WTC11 (cell line): ENCODE measurements at regions not wholly inside any gene's neighbourhood (a gene's known extent, or its start where the extent isn't known, plus 50 kb on each side); places are given as distances from the start of the nearest gene placed in this dataset.

Source experiments
- ATAC-seq: fragments of 200-7000 bp; cut with Tn5 transposase; 2 replicates; pipeline ENCODE4 v1.10.0; 2021; ENCODE audit warnings: mild to moderate bottlenecking, moderate library complexity
- CTCF ChIA-PET: fragments of 300-600 bp; sonication (Branson Sonifier 250); formaldehyde crosslinking; loops from one replicate; lab custom pipeline; 2021; ENCODE audit warnings: antibody characterized with exemption; lab: Charles Lee
- POLR2A ChIA-PET: fragments of 350-600 bp; sonication (Branson Sonifier 250); formaldehyde crosslinking; loops from one replicate; lab custom pipeline; 2021; ENCODE audit warnings: antibody characterized with exemption; lab: Charles Lee
- DNase-seq: peaks from one replicate; pipeline ENCODE4 v3.0.0; 2021; ENCODE audit warnings: low spot score
- H3K27ac Mint-ChIP-seq: 2 replicates; pipeline ENCODE4 v1.8.0; 2021; ENCODE audit warnings: mixed read lengths
- H3K27me3 Mint-ChIP-seq: 2 replicates; pipeline ENCODE4 v1.8.0; 2021; ENCODE audit warnings: low read depth, mild to moderate bottlenecking, moderate library complexity, mixed read lengths
- H3K36me3 Mint-ChIP-seq: 2 replicates; pipeline ENCODE4 v1.8.0; 2021; ENCODE audit warnings: mixed read lengths
- H3K4me1 Mint-ChIP-seq: 2 replicates; pipeline ENCODE4 v1.8.0; 2022; ENCODE audit warnings: mixed read lengths
- H3K4me3 Mint-ChIP-seq: 2 replicates; pipeline ENCODE4 v1.8.0; 2021; ENCODE audit warnings: mild to moderate bottlenecking, moderate library complexity, mixed read lengths
- H3K9me3 Mint-ChIP-seq: 2 replicates; pipeline ENCODE4 v1.8.0; 2021; ENCODE audit warnings: mixed read lengths
- AR ChIP-seq: fragments of 250-450 bp; sonication (Bioruptor Pico); IDR thresholded peaks from 2 replicates; pipeline ENCODE4 v1.9.0; 2021; ENCODE audit warnings: mild to moderate bottlenecking
- CTCF ChIP-seq: fragments of 200-600 bp; IDR thresholded peaks from 2 replicates; pipeline ENCODE4 v1.8.0; 2022; ENCODE audit warnings: antibody characterized with exemption
- ELF4 ChIP-seq: sonication (generic); formaldehyde crosslinking; IDR thresholded peaks from 2 replicates; pipeline ENCODE4 v1.8.1; 2022; ENCODE audit warnings: low read depth, mild to moderate bottlenecking, moderate library complexity, missing genetic modification reagents
- ETV6 ChIP-seq: sonication (generic); formaldehyde crosslinking; IDR thresholded peaks from 2 replicates; pipeline ENCODE4 v1.8.1; 2022; ENCODE audit warnings: mild to moderate bottlenecking, missing genetic modification reagents
- FOXP4 ChIP-seq: sonication (generic); formaldehyde crosslinking; IDR thresholded peaks from 2 replicates; pipeline ENCODE4 v1.8.0; 2022; ENCODE audit warnings: mild to moderate bottlenecking, missing genetic modification reagents
- HMGA2 ChIP-seq: fragments of 250-450 bp; sonication (Bioruptor Pico); IDR thresholded peaks from 2 replicates; pipeline ENCODE4 v1.4.0; 2021; ENCODE audit warnings: mild to moderate bottlenecking, moderate library complexity
- HMGXB4 ChIP-seq: sonication (generic); formaldehyde crosslinking; IDR thresholded peaks from 2 replicates; pipeline ENCODE4 v1.8.1; 2023; ENCODE audit warnings: mild to moderate bottlenecking, moderate library complexity, missing genetic modification reagents
- MXD4 ChIP-seq: fragments of 250-450 bp; sonication (Bioruptor Pico); IDR thresholded peaks from 2 replicates; pipeline ENCODE4 v1.8.0; 2021; ENCODE audit warnings: mild to moderate bottlenecking, moderate library complexity, borderline replicate concordance
- OVOL2 ChIP-seq: fragments of 250-450 bp; sonication (Bioruptor Pico); IDR thresholded peaks from 2 replicates; pipeline ENCODE4 v1.9.0; 2021; ENCODE audit warnings: mild to moderate bottlenecking, borderline replicate concordance
- SMAD3 ChIP-seq: sonication (generic); formaldehyde crosslinking; IDR thresholded peaks from 2 replicates; pipeline ENCODE4 v1.8.0; 2022; ENCODE audit warnings: missing genetic modification reagents, mild to moderate bottlenecking, borderline replicate concordance
- TP53 ChIP-seq: sonication (generic); formaldehyde crosslinking; IDR thresholded peaks from 2 replicates; pipeline ENCODE4 v1.8.1; 2023; ENCODE audit warnings: mild to moderate bottlenecking, missing genetic modification reagents
- USF2 ChIP-seq: sonication (generic); formaldehyde crosslinking; IDR thresholded peaks from 2 replicates; pipeline ENCODE4 v1.8.1; 2023; ENCODE audit warnings: mild to moderate bottlenecking, missing genetic modification reagents, moderate library complexity
- ZMAT4 ChIP-seq: fragments of 250-450 bp; sonication (Bioruptor Pico); IDR thresholded peaks from 2 replicates; pipeline ENCODE4 v1.9.0; 2021; ENCODE audit warnings: mild to moderate bottlenecking
- ZNF281 ChIP-seq: sonication (generic); formaldehyde crosslinking; IDR thresholded peaks from 2 replicates; pipeline ENCODE4 v1.8.0; 2023; ENCODE audit warnings: mild to moderate bottlenecking, missing genetic modification reagents
- ZNF317 ChIP-seq: sonication (generic); formaldehyde crosslinking; IDR thresholded peaks from 2 replicates; pipeline ENCODE4 v1.8.1; 2023; ENCODE audit warnings: low read depth, mild to moderate bottlenecking, moderate library complexity, missing genetic modification reagents, borderline replicate concordance
- ZNF423 ChIP-seq: fragments of 250-450 bp; sonication (Bioruptor Pico); IDR thresholded peaks from 2 replicates; pipeline ENCODE4 v2.1.2; 2022; ENCODE audit warnings: mild to moderate bottlenecking, moderate library complexity

GRCh38 chr6:97687916-97688315 is 404.9 kb upstream of the MMS22L start:
- no peaks in the 10 kb centered on the region for H3K27me3 Mint-ChIP-seq
- ATAC-seq (no peak), DNase-seq (no peak)
- H3K4me3 Mint-ChIP-seq = no peak overlapping the region
- peaks cover 5% of the 10 kb centered on the region for H3K9me3 Mint-ChIP-seq
- TF ChIP-seq ZMAT4 (no peak), MXD4 (no peak)
- ChIA-PET CTCF (no interaction called here), POLR2A (no interaction called here)
- no peak overlapping the region for H3K27ac Mint-ChIP-seq
- peaks cover 13% of the 10 kb centered on the region for H3K4me1 Mint-ChIP-seq
- H3K36me3 Mint-ChIP-seq = no peaks in the 10 kb centered on the region

GRCh38 chr6:97689078-97689754 is 406.2 kb upstream of the MMS22L start:
- ChIA-PET POLR2A (no interaction called here), CTCF (no interaction called here)
- peak overlapping the region; percentile 58; the same call in 1 of the 2 replicates for H3K27ac Mint-ChIP-seq
- peak; percentile 100 for ATAC-seq
- no peaks in the 10 kb centered on the region for H3K36me3 Mint-ChIP-seq
- no peak for TF ChIP-seq ZNF423
- peak; percentile 91 for TF ChIP-seq HMGA2 (CRISPR knock-in tag)
- no peak overlapping the region for H3K4me3 Mint-ChIP-seq
- H3K4me1 Mint-ChIP-seq = peaks cover 13% of the 10 kb centered on the region
- peak; percentile 49 for DNase-seq
- no peaks in the 10 kb centered on the region for H3K27me3 Mint-ChIP-seq
- H3K9me3 Mint-ChIP-seq = peaks cover 5% of the 10 kb centered on the region

- Mint-ChIP-seq H3K4me1 (no peaks in the 10 kb centered on the region), H3K36me3 (no peaks in the 10 kb centered on the region), H3K9me3 (no peaks in the 10 kb centered on the region), H3K27me3 (no peaks in the 10 kb centered on the region), H3K27ac (no peak overlapping the region), H3K4me3 (no peak overlapping the region)
- ChIA-PET POLR2A (no interaction called here), CTCF (no interaction called here)
- ATAC-seq = no peak
- DNase-seq = no peak
- no peak for TF ChIP-seq ELF4 (CRISPR knock-in tag)
- TF ChIP-seq ZNF317 (CRISPR knock-in tag) = no peak
- no peak for TF ChIP-seq FOXP4 (CRISPR knock-in tag)
- no peak for TF ChIP-seq ETV6 (CRISPR knock-in tag)
- TF ChIP-seq CTCF = no peak
- no peak for TF ChIP-seq SMAD3 (CRISPR knock-in tag)
These were observed 414.4 kb upstream of the MMS22L start for GRCh38 chr6:97697456-97697855.

- no peaks in the 10 kb centered on the region for H3K9me3 Mint-ChIP-seq
- no peak for ATAC-seq
- ChIA-PET CTCF (no interaction called here), POLR2A (no interaction called here)
- H3K27me3 Mint-ChIP-seq = no peaks in the 10 kb centered on the region
- no peaks in the 10 kb centered on the region for H3K36me3 Mint-ChIP-seq
- H3K4me1 Mint-ChIP-seq = peaks cover 14% of the 10 kb centered on the region
- no peak overlapping the region for H3K27ac Mint-ChIP-seq
- DNase-seq = no peak
- H3K4me3 Mint-ChIP-seq = no peak overlapping the region
- TF ChIP-seq ETV6 (CRISPR knock-in tag) = no peak
- no peak for TF ChIP-seq OVOL2 (CRISPR knock-in tag)
- TF ChIP-seq AR (CRISPR knock-in tag) = no peak
- no peak for TF ChIP-seq ZNF281
- no peak for TF ChIP-seq USF2
- TF ChIP-seq TP53 (CRISPR knock-in tag) = no peak
- no peak for TF ChIP-seq HMGXB4 (CRISPR knock-in tag)
These were observed 418.8 kb upstream of the MMS22L start for GRCh38 chr6:97701801-97702200.
